ENCODE measurements at regions not wholly inside any gene's neighbourhood (a gene's known extent, or its start where the extent isn't known, plus 50 kb on each side); places are given as distances from the start of the nearest gene placed in this dataset.

DNA sequence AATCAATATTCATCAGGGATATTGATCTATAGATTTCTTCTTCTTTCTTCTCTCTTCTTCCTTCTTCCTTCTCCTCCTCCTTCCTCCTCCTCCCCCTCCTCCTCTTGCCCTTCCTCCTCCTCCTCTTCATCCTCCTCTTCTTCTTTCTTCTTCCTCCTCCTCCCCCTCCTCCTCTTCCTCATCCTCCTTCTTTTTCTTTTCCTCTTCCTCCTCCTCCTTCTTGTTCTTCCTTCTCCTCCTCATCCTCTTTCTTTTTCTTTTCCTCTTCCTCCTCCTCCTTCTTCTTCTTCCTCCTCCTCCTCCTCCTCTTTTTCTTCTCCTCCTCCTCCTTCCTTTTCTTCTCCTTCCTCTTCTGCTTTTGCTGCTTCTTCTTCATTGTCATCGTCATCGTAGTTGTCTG is 52.4 kb upstream of the SERINC1 start:
- H3K4me1 Mint-ChIP-seq (ENCODE audit: low read depth) = no peaks in the 10 kb centered on the region
- H3K4me3 Mint-ChIP-seq = no peak overlapping the region
- ChIA-PET CTCF (no interaction called here), POLR2A (no interaction called here)
- no peaks in the 10 kb centered on the region for H3K9me3 Mint-ChIP-seq (ENCODE audit: insufficient read depth)
- H3K36me3 Mint-ChIP-seq (ENCODE audit: low read depth) = no peaks in the 10 kb centered on the region
- ATAC-seq (no peak), DNase-seq (no peak)
- peaks cover 16% of the 10 kb centered on the region for H3K27me3 Mint-ChIP-seq (ENCODE audit: low read depth)
- no peak overlapping the region for H3K27ac Mint-ChIP-seq

DNA sequence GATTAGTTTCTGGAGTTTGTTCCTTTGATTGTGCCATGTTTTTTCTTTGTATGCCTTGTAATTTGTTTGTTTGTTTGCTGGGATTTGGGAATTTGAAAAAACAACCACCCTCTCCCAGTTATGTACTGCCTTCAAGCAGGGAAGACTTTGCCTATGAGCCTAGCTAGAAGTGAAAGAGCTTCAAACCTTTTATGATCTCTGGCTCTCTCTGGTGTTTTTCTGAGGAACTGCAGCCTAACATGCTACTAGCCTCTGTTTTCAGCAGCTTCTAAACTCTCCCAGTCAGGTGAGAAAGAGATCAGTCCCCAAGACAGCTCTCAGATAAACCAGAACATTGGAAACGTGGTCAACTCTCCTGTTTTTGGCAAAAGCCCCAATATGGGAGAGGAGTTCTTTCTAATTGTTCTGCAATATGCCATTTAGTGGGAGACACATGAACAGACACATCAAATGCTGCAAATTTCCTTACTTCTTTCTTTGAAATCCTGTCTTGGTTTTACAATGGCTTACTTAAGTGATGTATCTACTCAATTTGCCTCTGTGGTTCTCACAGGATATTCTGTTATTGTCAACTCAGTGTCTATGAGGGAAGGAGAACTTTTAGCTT is 58.9 kb upstream of the SERINC1 start:
- Mint-ChIP-seq H3K4me1 (ENCODE audit: low read depth) (no peaks in the 10 kb centered on the region), H3K36me3 (ENCODE audit: low read depth) (no peaks in the 10 kb centered on the region), H3K9me3 (ENCODE audit: insufficient read depth) (no peaks in the 10 kb centered on the region), H3K4me3 (no peak overlapping the region), H3K27ac (no peak overlapping the region), H3K27me3 (ENCODE audit: low read depth) (peaks cover 19% of the 10 kb centered on the region)
- CTCF ChIA-PET = interaction anchor here (0.7 to 8.2 kb wide), 34 partner anchors 11 to 197 kb away, joined by 3 to 290 read pairs (median 4); partner anchors contain the start of genes HSF2, PKIB and SERINC1
- POLR2A ChIA-PET = interaction anchor here (1.3 kb wide), 1 partner anchor 38 kb away, joined by 5 read pairs; no protein-coding TSS in a partner anchor
- DNase-seq (peak; percentile 73), ATAC-seq (peak; percentile 82)

DNA sequence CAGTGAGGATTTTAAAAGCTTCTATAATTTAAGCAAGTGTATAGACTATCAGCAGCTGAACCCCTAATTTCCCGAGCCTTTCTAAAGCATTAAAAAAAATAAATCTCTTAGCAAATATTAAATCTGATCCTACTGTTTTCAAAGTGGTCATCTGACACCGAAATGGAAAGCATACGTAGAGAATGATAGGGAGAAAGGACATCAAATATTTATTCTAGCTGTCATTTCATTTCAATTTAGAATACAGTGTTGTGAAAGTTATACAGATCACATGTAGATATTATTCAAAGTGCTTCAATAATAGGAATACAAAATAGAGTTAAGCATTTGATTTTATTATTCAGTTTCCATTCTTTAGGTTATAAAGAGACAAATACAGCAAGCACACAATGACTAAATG is 61.9 kb upstream of the PKIB start:
- no peak for ATAC-seq

DNA sequence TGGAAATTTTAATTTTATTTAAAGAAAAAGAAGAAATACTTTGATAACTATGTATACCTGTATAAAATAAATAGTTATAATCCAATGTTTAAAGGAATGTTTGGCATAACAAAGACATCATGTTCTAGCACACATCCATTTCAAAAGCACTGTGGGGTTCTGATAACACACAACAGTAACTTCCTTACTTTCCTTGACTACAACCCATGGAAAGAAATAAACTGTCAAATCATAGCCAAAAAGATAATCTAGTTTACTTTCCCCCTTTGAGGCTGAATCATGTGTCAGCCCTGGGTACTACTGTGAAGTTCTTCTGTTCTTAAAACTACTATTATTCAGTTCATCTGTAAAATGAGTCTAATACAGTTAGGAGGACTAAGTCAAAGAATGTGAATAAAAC is 61.4 kb upstream of the PKIB start:
- POLR2A ChIA-PET = no interaction called here
- DNase-seq (no peak), ATAC-seq (no peak)
- H3K9me3 Mint-ChIP-seq (ENCODE audit: insufficient read depth) = no peaks in the 10 kb centered on the region
- H3K4me3 Mint-ChIP-seq = no peak overlapping the region
- no peaks in the 10 kb centered on the region for H3K4me1 Mint-ChIP-seq (ENCODE audit: low read depth)
- H3K27me3 Mint-ChIP-seq (ENCODE audit: low read depth) = no peaks in the 10 kb centered on the region
- H3K27ac Mint-ChIP-seq = no peak overlapping the region
- CTCF ChIA-PET = no interaction called here
- no peaks in the 10 kb centered on the region for H3K36me3 Mint-ChIP-seq (ENCODE audit: low read depth)

More for the DNA sequence above, 61.9 kb upstream of the PKIB start:
- H3K27ac Mint-ChIP-seq = no peak overlapping the region
- H3K36me3 Mint-ChIP-seq (ENCODE audit: low read depth) = no peaks in the 10 kb centered on the region
- H3K4me1 Mint-ChIP-seq (ENCODE audit: low read depth) = no peaks in the 10 kb centered on the region
- H3K27me3 Mint-ChIP-seq (ENCODE audit: low read depth) = no peaks in the 10 kb centered on the region
- no peaks in the 10 kb centered on the region for H3K9me3 Mint-ChIP-seq (ENCODE audit: insufficient read depth)
- DNase-seq = no peak
- POLR2A ChIA-PET = no interaction called here
- CTCF ChIA-PET = no interaction called here
- H3K4me3 Mint-ChIP-seq = no peak overlapping the region

GRCh38 chr6:122553697-122554096 is 56.5 kb upstream of the PKIB start:
- CTCF ChIA-PET = no interaction called here

GRCh38 chr6:122555561-122555960 is 54.6 kb upstream of the PKIB start:
- DNase-seq = no peak
- H3K27ac Mint-ChIP-seq = no peak overlapping the region
- H3K9me3 Mint-ChIP-seq (ENCODE audit: insufficient read depth) = no peaks in the 10 kb centered on the region
- H3K4me1 Mint-ChIP-seq (ENCODE audit: low read depth) = no peaks in the 10 kb centered on the region
- no peak for ATAC-seq
- CTCF ChIA-PET = no interaction called here
- POLR2A ChIA-PET = no interaction called here
- H3K4me3 Mint-ChIP-seq = no peak overlapping the region
- peaks cover 4% of the 10 kb centered on the region for H3K27me3 Mint-ChIP-seq (ENCODE audit: low read depth)
- H3K36me3 Mint-ChIP-seq (ENCODE audit: low read depth) = no peaks in the 10 kb centered on the region

More at GRCh38 chr6:122553697-122554096, 56.5 kb upstream of the PKIB start:
- ATAC-seq = no peak
- no peak overlapping the region for H3K4me3 Mint-ChIP-seq
- no peaks in the 10 kb centered on the region for H3K9me3 Mint-ChIP-seq (ENCODE audit: insufficient read depth)
- peaks cover under 1% of the 10 kb centered on the region for H3K27me3 Mint-ChIP-seq (ENCODE audit: low read depth)
- no peaks in the 10 kb centered on the region for H3K36me3 Mint-ChIP-seq (ENCODE audit: low read depth)
- H3K4me1 Mint-ChIP-seq (ENCODE audit: low read depth) = no peaks in the 10 kb centered on the region
- POLR2A ChIA-PET = no interaction called here
- no peak for DNase-seq
- H3K27ac Mint-ChIP-seq = no peak overlapping the region

DNA sequence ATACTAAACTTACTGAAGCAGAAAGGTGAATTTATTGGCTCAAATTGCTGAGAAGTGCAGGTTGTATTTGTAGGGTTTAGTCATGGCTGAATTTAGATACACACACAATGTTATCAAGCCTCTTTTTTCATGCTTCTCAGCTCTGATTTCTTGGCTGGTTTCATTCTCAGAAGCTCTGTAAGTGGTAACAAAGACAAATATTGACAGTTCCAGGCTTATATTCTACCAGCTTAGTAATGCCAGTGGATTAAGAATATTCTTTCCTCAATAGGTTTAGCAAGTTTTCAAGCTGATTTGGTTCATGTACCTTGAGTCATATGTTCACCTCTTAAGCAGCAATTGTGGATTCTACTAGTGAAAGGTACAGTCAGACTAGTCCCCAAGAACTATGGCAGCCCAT is 52.1 kb upstream of the PKIB start:
- Mint-ChIP-seq H3K36me3 (ENCODE audit: low read depth) (no peaks in the 10 kb centered on the region), H3K27ac (no peak overlapping the region), H3K4me3 (no peak overlapping the region), H3K4me1 (ENCODE audit: low read depth) (no peaks in the 10 kb centered on the region), H3K9me3 (ENCODE audit: insufficient read depth) (peaks cover 4% of the 10 kb centered on the region), H3K27me3 (ENCODE audit: low read depth) (peaks cover 4% of the 10 kb centered on the region)
- DNase-seq = no peak
- no peak for ATAC-seq
- CTCF ChIA-PET = no interaction called here
- POLR2A ChIA-PET = no interaction called here

Measured in activated CD8-positive, alpha-beta T cell treated with anti-CD3 and anti-CD28 coated beads, Interleukin-2, amount 10 ng/mL, durations not matched to agents 7 days and 5 days (primary cell).